ENCODE measurements at regions not wholly inside any gene's neighbourhood (a gene's known extent, or its start where the extent isn't known, plus 50 kb on each side); places are given as distances from the start of the nearest gene placed in this dataset.
A peak's percentile ranks its signal among the peaks of the same experiment; 100 is the strongest.

DNA sequence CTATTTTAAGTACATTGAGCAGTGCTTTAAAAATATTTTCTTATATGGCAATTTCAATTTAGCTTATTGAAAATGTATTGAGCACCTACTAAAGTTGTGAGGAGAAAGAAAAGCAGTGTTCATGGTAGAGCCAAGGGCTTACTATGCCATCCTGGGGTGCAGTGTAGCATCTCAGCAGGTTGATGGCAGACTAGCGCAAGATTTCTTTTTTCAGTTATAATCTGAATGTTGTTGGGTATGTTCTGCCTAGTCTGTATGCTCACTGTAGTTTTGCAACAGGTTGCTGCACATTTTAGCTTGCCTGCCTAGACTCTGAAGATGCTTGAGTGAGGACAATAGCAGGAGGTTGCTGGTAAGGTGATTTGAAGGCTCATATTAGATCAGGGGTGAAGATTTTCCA, 103.1 kb upstream of the UNC13C start:
- no peaks in the 10 kb centered on the region for H3K9me3 ChIP-seq
- no peak overlapping the region for H3K4me3 ChIP-seq (ENCODE audit: low read depth, low read length)
- H3K36me3 ChIP-seq = no peaks in the 10 kb centered on the region
- H3K27me3 ChIP-seq = no peaks in the 10 kb centered on the region
- no peak for DNase-seq
- TF ChIP-seq, protein P1, sequence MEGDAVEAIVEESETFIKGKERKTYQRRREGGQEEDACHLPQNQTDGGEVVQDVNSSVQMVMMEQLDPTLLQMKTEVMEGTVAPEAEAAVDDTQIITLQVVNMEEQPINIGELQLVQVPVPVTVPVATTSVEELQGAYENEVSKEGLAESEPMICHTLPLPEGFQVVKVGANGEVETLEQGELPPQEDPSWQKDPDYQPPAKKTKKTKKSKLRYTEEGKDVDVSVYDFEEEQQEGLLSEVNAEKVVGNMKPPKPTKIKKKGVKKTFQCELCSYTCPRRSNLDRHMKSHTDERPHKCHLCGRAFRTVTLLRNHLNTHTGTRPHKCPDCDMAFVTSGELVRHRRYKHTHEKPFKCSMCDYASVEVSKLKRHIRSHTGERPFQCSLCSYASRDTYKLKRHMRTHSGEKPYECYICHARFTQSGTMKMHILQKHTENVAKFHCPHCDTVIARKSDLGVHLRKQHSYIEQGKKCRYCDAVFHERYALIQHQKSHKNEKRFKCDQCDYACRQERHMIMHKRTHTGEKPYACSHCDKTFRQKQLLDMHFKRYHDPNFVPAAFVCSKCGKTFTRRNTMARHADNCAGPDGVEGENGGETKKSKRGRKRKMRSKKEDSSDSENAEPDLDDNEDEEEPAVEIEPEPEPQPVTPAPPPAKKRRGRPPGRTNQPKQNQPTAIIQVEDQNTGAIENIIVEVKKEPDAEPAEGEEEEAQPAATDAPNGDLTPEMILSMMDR (IDR thresholded peaks at IDR 0.05; ENCODE audit: low read depth, low read length) = no peak
- H3K4me1 ChIP-seq = peaks cover 9% of the 10 kb centered on the region

DNA sequence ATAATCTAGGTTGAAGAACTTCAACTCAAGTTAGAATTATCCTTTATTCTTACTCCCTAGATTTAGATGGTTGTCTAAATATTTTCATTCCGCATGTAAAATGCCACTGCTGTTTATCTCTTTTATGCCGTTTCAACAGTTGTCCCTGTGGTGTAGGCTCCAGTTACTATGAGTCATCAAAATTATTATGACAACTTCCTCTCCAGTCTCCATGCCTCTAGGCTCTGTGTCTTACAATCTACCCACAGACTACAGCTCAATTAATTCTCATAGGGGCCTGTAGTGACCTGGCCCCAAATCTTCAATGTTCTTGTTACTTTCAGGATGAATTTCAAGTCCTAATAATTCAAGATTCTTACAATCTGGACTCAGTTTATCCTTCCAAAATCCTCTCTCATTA, 105.8 kb upstream of the UNC13C start:
- no peaks in the 10 kb centered on the region for H3K9me3 ChIP-seq
- TF ChIP-seq, protein P1 (IDR thresholded peaks at IDR 0.05; ENCODE audit: low read depth, low read length) = no peak
- DNase-seq = no peak
- H3K36me3 ChIP-seq = no peaks in the 10 kb centered on the region
- no peaks in the 10 kb centered on the region for H3K27me3 ChIP-seq
- H3K4me3 ChIP-seq (ENCODE audit: low read depth, low read length) = no peak overlapping the region
- H3K4me1 ChIP-seq = peaks cover 6% of the 10 kb centered on the region

DNA sequence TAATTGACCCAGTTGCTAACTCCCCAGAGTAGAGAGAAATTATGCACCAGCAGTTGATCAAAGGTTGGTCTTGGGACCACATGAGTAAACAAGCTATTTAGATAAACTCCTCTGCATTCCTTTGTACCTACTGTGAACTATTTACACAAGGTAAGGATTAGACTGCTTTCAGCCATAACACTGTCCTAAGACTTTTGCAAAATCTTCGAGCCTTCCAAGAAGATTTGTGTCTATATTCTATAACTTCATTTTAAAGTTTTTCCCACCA, 108.5 kb upstream of the UNC13C start:
- Histone ChIP-seq H3K4me3 (ENCODE audit: low read depth, low read length) (no peak overlapping the region), H3K36me3 (no peaks in the 10 kb centered on the region), H3K9me3 (no peaks in the 10 kb centered on the region), H3K4me1 (peaks cover 6% of the 10 kb centered on the region), H3K27me3 (no peaks in the 10 kb centered on the region)
- DNase-seq = no peak
- TF ChIP-seq, protein P1 (IDR thresholded peaks at IDR 0.05; ENCODE audit: low read depth, low read length) = no peak

DNA sequence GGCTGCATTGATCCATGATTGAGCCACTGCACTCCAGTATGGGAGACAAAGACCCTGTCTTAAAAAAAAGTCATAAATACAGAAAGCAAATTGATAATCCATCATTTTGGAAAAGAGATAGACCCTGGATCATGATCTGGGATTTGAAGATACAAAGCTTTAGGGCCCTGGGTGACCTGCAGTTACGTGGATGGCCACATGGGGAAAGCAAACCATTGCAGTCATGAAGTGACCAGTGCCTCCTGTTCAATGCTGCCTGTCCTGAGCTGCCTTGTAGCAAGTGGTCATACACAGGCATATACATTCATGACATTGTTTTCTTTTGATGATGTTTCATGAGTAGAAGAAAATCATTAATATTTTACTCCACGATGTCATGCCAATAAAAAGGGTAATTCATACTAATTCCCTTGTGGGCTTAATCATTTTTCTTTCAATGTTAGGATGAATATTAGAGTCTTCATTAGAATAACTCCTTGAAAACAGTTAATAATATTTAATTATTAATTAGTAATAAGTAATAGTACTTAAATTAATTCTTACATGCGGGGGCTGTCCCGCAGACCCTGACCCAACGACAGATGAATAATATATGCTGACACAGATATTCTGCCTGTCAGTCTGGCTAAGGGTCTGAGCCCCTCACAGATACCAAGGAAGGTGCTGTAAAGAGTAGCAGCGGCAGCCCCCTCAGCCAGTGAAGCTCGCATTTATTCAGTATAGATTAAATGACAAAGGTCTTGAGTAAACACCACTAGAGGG, 109.0 kb upstream of the UNC13C start:
- peaks cover 6% of the 10 kb centered on the region for H3K4me1 ChIP-seq
- no peak overlapping the region for H3K4me3 ChIP-seq (ENCODE audit: low read depth, low read length)
- DNase-seq = peak; percentile 48
- no peaks in the 10 kb centered on the region for H3K27me3 ChIP-seq
- H3K9me3 ChIP-seq = no peaks in the 10 kb centered on the region
- TF ChIP-seq, protein P1 (IDR thresholded peaks at IDR 0.05; ENCODE audit: low read depth, low read length) = peak; percentile 59
- no peaks in the 10 kb centered on the region for H3K36me3 ChIP-seq

DNA sequence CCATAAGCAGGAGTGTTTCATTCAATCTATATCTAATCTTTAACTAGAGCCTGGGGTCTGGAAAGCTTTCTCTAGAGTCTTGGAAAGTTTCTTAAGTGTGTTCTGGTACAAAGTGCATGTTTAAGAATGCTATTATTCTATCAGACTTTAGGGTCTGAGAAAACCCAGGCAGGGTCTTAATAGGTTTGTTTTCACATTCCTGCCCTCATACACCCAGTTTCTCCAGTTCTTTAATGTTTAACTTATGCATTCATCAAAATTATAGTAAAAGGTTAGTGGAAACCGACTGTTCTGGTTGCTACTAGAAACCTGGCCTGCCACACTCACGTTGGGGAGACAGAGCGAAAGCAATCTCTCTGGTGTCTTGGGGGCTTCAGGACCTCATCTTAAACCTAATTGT, 102.9 kb upstream of the WDR72 start:
- H3K4me1 ChIP-seq = no peaks in the 10 kb centered on the region
- TF ChIP-seq, protein P1 (IDR thresholded peaks at IDR 0.05; ENCODE audit: low read depth, low read length) = no peak
- no peaks in the 10 kb centered on the region for H3K36me3 ChIP-seq
- no peaks in the 10 kb centered on the region for H3K27me3 ChIP-seq
- no peak overlapping the region for H3K4me3 ChIP-seq (ENCODE audit: low read depth, low read length)
- no peak for DNase-seq
- H3K9me3 ChIP-seq = no peaks in the 10 kb centered on the region

DNA sequence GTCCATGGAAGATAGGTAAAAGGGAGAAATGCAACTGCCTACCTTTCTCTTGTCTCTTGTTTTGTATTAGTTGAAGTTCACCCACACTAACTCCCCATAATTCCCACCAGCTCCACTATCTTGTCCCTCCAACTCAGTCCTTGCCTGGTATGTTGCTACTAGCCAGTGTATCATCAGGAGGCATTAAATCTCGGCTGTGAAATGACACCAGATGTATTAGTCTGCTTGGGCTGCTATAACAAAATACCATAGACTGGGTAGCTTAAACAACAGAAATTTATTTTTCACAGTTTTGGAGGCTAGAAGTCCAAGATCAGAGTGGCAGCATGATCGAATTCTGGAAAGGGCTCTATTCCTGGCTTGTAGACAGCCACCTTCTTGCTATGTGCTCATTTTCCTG, 102.3 kb upstream of the WDR72 start:
- no peak for DNase-seq
- no peaks in the 10 kb centered on the region for H3K36me3 ChIP-seq
- H3K27me3 ChIP-seq = no peaks in the 10 kb centered on the region
- no peaks in the 10 kb centered on the region for H3K9me3 ChIP-seq
- no peaks in the 10 kb centered on the region for H3K4me1 ChIP-seq
- TF ChIP-seq, protein P1 (IDR thresholded peaks at IDR 0.05; ENCODE audit: low read depth, low read length) = no peak
- H3K4me3 ChIP-seq (ENCODE audit: low read depth, low read length) = no peak overlapping the region
